H9 (cell line): ENCODE measurements at regions not wholly inside any gene's neighbourhood (a gene's known extent, or its start where the extent isn't known, plus 50 kb on each side); places are given as distances from the start of the nearest gene placed in this dataset.

Experiments
- DNase-seq: peaks from one replicate; pipeline ENCODE4 v3.0.0-alpha.2; 2017
- H2AFZ ChIP-seq: one replicate; pipeline ENCODE4 v1.6.1; 2013; ENCODE audit warnings: mild to moderate bottlenecking, low read length, control low read depth, moderate library complexity
- H2AK5ac ChIP-seq: 2 replicates; pipeline ENCODE4 v1.6.1; 2013; ENCODE audit warnings: low read length, control low read depth, mixed read lengths; ENCODE audit not compliant: insufficient read length
- H2BK120ac ChIP-seq: one replicate; pipeline ENCODE4 v1.6.1; 2013; ENCODE audit warnings: low read depth, mild to moderate bottlenecking, low read length, control low read depth, inconsistent platforms; ENCODE audit not compliant: poor library complexity, severe bottlenecking
- H2BK12ac ChIP-seq: 2 replicates; pipeline ENCODE4 v1.6.1; 2013; ENCODE audit warnings: low read length, control low read depth, mixed read lengths, low read depth; ENCODE audit not compliant: insufficient read length
- H2BK15ac ChIP-seq: 2 replicates; pipeline ENCODE4 v1.6.1; 2013; ENCODE audit warnings: low read depth, low read length, control low read depth
- H2BK20ac ChIP-seq: one replicate; pipeline ENCODE4 v1.6.1; 2013; ENCODE audit warnings: low read depth, mild to moderate bottlenecking, low read length, control low read depth, inconsistent platforms; ENCODE audit not compliant: poor library complexity, severe bottlenecking
- H2BK5ac ChIP-seq: 2 replicates; pipeline ENCODE4 v1.6.1; 2013; ENCODE audit warnings: low read length, control low read depth, mixed read lengths; ENCODE audit not compliant: insufficient read length
- H3K14ac ChIP-seq: 2 replicates; pipeline ENCODE4 v1.6.1; 2013; ENCODE audit warnings: low read length, control low read depth; ENCODE audit not compliant: insufficient read depth
- H3K18ac ChIP-seq: 2 replicates; pipeline ENCODE4 v1.6.1; 2013; ENCODE audit warnings: low read depth, mild to moderate bottlenecking, mixed read lengths, low read length, control low read depth; ENCODE audit not compliant: insufficient read length
- H3K23ac ChIP-seq: 2 replicates; pipeline ENCODE4 v1.6.1; 2013; ENCODE audit warnings: low read length, control low read depth, mixed read lengths, low read depth; ENCODE audit not compliant: insufficient read length
- H3K23me2 ChIP-seq: 2 replicates; pipeline ENCODE4 v1.6.1; 2013; ENCODE audit warnings: low read depth, mild to moderate bottlenecking, mixed read lengths, low read length, control low read depth; ENCODE audit not compliant: insufficient read length, poor library complexity, severe bottlenecking
- H3K27ac ChIP-seq: 2 replicates; pipeline ENCODE4 v1.5.1; 2013; ENCODE audit warnings: low read length, control low read depth, mixed read lengths, low read depth; ENCODE audit not compliant: insufficient read length
- H3K27me3 ChIP-seq: 2 replicates; pipeline ENCODE4 v1.6.1; 2013; ENCODE audit warnings: low read length, control low read depth, inconsistent platforms; ENCODE audit not compliant: insufficient read depth
- H3K4ac ChIP-seq: 2 replicates; pipeline ENCODE4 v1.6.1; 2013; ENCODE audit warnings: low read depth, mild to moderate bottlenecking, control low read depth, inconsistent platforms, low read length, moderate library complexity
- H3K4me1 ChIP-seq: 2 replicates; pipeline ENCODE4 v1.6.1; 2013; ENCODE audit warnings: low read length, control low read depth, inconsistent platforms; ENCODE audit not compliant: insufficient read depth
- H3K4me2 ChIP-seq: 2 replicates; pipeline ENCODE4 v1.6.1; 2013; ENCODE audit warnings: low read length, control low read depth, mixed read lengths; ENCODE audit not compliant: insufficient read length, insufficient read depth
- H3K56ac ChIP-seq: 2 replicates; pipeline ENCODE4 v1.6.1; 2013; ENCODE audit warnings: low read depth, mild to moderate bottlenecking, mixed read lengths, low read length, control low read depth; ENCODE audit not compliant: insufficient read length
- H3K79me1 ChIP-seq: 2 replicates; pipeline ENCODE4 v1.6.1; 2013; ENCODE audit warnings: low read depth, mild to moderate bottlenecking, moderate library complexity, low read length, control low read depth, inconsistent platforms; ENCODE audit not compliant: insufficient read depth, poor library complexity, severe bottlenecking
- H3K79me2 ChIP-seq: 2 replicates; pipeline ENCODE4 v1.6.1; 2013; ENCODE audit warnings: low read length, control low read depth, inconsistent platforms; ENCODE audit not compliant: insufficient read depth
- H3K9ac ChIP-seq: 2 replicates; pipeline ENCODE4 v1.6.1; 2013; ENCODE audit warnings: low read length, control low read depth, mixed read lengths; ENCODE audit not compliant: insufficient read length; ENCODE audit errors: extremely low read depth
- H3K9me3 ChIP-seq: one replicate; pipeline ENCODE4 v1.6.1; 2013; ENCODE audit warnings: low read depth, low read length, inconsistent platforms; ENCODE audit not compliant: control insufficient read depth
- H3T11ph ChIP-seq: one replicate; pipeline ENCODE4 v1.6.1; 2013; ENCODE audit warnings: mild to moderate bottlenecking, low read length, control low read depth, inconsistent platforms
- H4K20me1 ChIP-seq: one replicate; pipeline ENCODE4 v1.6.1; 2013; ENCODE audit not compliant: control insufficient read depth, insufficient read length, insufficient read depth
- H4K5ac ChIP-seq: 2 replicates; pipeline ENCODE4 v1.6.1; 2013; ENCODE audit warnings: low read depth, mild to moderate bottlenecking, mixed read lengths, low read length, control low read depth; ENCODE audit not compliant: insufficient read length
- H4K8ac ChIP-seq: replicated peaks from 2 replicates; pipeline ENCODE4 v1.6.1; 2013; ENCODE audit warnings: low read length, control low read depth, mixed read lengths, low read depth; ENCODE audit not compliant: insufficient read length
- H4K91ac ChIP-seq: 2 replicates; pipeline ENCODE4 v1.6.1; 2013; ENCODE audit warnings: low read depth, mild to moderate bottlenecking, moderate library complexity, mixed read lengths, low read length, control low read depth; ENCODE audit not compliant: insufficient read length
- H3K27ac Mint-ChIP-seq, 3 experiments: 2 replicates in 2 of 3; 3 replicates in 1 of 3; pipeline ENCODE4 v1.8.0; 2020 to 2021; ENCODE audit warnings: mixed read lengths in 3 of 3, mild to moderate bottlenecking in 1 of 3, moderate library complexity in 1 of 3
- H3K27me3 Mint-ChIP-seq: 2 replicates; pipeline ENCODE4 v1.8.0; 2021; ENCODE audit warnings: low read depth, mild to moderate bottlenecking, moderate library complexity, mixed read lengths
- H3K36me3 Mint-ChIP-seq, 3 experiments: 2 replicates in 2 of 3; 3 replicates in 1 of 3; pipeline ENCODE4 v1.8.0; 2020 to 2021; ENCODE audit warnings: low read depth in 3 of 3, mixed read lengths in 3 of 3; ENCODE audit not compliant: insufficient read depth in 1 of 3
- H3K4me1 Mint-ChIP-seq, 2 experiments: 2 replicates each; pipeline ENCODE4 v1.8.0; 2020; ENCODE audit warnings: mixed read lengths in 2 of 2
- H3K4me3 Mint-ChIP-seq, 2 experiments: 2 replicates in 1 of 2; 3 replicates in 1 of 2; pipeline ENCODE4 v1.8.0; 2020 to 2021; ENCODE audit warnings: mild to moderate bottlenecking in 2 of 2, mixed read lengths in 2 of 2, moderate library complexity in 1 of 2
- H3K9me3 Mint-ChIP-seq, 2 experiments: 2 replicates in 1 of 2; 3 replicates in 1 of 2; pipeline ENCODE4 v1.8.0; 2020; ENCODE audit warnings: mild to moderate bottlenecking in 2 of 2, mixed read lengths in 2 of 2, moderate library complexity in 1 of 2
- TF ChIP-seq, protein P1 (sequence below): fragments of 200-600 bp; sonication (generic); conservative IDR thresholded peaks from 3 replicates; pipeline ENCODE4 v1.8.0; 2021; ENCODE audit warnings: antibody characterized with exemption, mild to moderate bottlenecking

- H4K8ac ChIP-seq = no peak overlapping the region
- H3K4me1 ChIP-seq = no peaks in the 10 kb centered on the region; the same call in 1 of the 2 replicates
- no peak overlapping the region for H3K4me2 ChIP-seq
- H3K4me3 Mint-ChIP-seq = no peak overlapping the region
- H3K4ac ChIP-seq = no peak overlapping the region
- no peaks in the 10 kb centered on the region for H3K9me3 Mint-ChIP-seq
- H3K79me1 ChIP-seq = no peaks in the 10 kb centered on the region
- no peaks in the 10 kb centered on the region for H3K79me2 ChIP-seq
- no peaks in the 10 kb centered on the region for H3K9me3 ChIP-seq
- H2AK5ac ChIP-seq = no peak overlapping the region
- H3K14ac ChIP-seq = no peak overlapping the region
- H3K27me3 Mint-ChIP-seq = no peaks in the 10 kb centered on the region; the same call in 1 of the 2 replicates
- no peak overlapping the region for H2BK5ac ChIP-seq
- no peak overlapping the region for H3K18ac ChIP-seq
- TF ChIP-seq, protein P1, sequence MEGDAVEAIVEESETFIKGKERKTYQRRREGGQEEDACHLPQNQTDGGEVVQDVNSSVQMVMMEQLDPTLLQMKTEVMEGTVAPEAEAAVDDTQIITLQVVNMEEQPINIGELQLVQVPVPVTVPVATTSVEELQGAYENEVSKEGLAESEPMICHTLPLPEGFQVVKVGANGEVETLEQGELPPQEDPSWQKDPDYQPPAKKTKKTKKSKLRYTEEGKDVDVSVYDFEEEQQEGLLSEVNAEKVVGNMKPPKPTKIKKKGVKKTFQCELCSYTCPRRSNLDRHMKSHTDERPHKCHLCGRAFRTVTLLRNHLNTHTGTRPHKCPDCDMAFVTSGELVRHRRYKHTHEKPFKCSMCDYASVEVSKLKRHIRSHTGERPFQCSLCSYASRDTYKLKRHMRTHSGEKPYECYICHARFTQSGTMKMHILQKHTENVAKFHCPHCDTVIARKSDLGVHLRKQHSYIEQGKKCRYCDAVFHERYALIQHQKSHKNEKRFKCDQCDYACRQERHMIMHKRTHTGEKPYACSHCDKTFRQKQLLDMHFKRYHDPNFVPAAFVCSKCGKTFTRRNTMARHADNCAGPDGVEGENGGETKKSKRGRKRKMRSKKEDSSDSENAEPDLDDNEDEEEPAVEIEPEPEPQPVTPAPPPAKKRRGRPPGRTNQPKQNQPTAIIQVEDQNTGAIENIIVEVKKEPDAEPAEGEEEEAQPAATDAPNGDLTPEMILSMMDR = no peak
- no peak overlapping the region for H3K9ac ChIP-seq
- no peak for DNase-seq
- H2BK12ac ChIP-seq = no peak overlapping the region
- no peaks in the 10 kb centered on the region for H3K23me2 ChIP-seq
- H4K91ac ChIP-seq = no peak overlapping the region
- H3T11ph ChIP-seq = no peak overlapping the region
- H4K20me1 ChIP-seq = no peaks in the 10 kb centered on the region
- H4K5ac ChIP-seq = no peak overlapping the region
- no peaks in the 10 kb centered on the region for H3K36me3 Mint-ChIP-seq
- no peak overlapping the region for H2BK20ac ChIP-seq
- no peak overlapping the region for H3K23ac ChIP-seq
- no peak overlapping the region for H3K27ac ChIP-seq
- H2BK120ac ChIP-seq = no peak overlapping the region
- no peak overlapping the region for H3K56ac ChIP-seq
- no peak overlapping the region for H2BK15ac ChIP-seq
- no peaks in the 10 kb centered on the region for H3K27me3 ChIP-seq
- H2AFZ ChIP-seq = no peak overlapping the region
- H3K4me1 Mint-ChIP-seq = peaks cover 20 to 24% of the 10 kb centered on the region in 2 experiments
- H3K27ac Mint-ChIP-seq = no peak overlapping the region
Observed at GRCh38 chr3:94307588-94307987, 244.7 kb downstream of the NSUN3 start.
